HK-2 (cell line): ENCODE measurements at regions not wholly inside any gene's neighbourhood (a gene's known extent, or its start where the extent isn't known, plus 50 kb on each side); places are given as distances from the start of the nearest gene placed in this dataset.

ENCODE experiments used
- DNase-seq: peaks from one replicate; pipeline ENCODE4 v3.0.0-alpha.2; 2018; ENCODE audit not compliant: unreplicated experiment

DNA sequence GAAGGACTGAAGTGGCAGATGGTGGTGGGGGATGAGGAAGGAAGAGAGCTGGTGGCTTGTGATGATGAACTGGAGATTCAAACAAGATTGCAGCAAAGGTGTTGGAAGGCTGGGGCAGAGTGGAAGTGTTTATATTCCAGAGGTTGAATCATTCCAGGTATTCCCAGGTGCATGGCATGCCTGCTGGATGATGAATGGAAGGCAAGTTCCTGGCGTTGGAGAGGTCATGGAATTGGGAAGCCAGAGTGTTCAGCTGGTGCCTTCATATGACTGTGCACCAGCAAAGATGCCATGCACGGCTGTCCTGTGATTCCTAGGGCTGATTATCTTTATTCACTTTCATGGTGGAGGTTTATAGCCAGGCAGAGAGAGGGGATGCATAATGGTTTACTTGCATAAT is 135.8 kb upstream of the PUDP start:
- no peak for DNase-seq

DNA sequence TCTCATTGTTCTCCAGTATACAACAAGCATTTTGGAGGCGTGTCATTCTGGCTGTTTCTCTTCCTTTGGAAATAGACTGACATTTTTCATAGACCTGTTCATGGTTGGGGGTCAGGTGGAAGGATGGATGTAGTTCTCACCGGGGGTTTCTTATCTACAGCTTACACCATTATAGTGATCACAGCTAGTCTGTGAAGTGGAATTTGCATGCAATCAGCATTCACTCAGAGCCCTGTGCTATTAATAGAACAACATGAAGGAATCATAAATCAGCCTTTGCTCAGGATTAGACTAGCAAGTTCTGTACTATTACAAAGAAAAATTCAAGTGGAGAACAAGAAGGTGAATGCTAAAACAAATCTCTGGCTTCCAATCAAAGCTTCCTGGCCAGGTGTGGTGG is 132.6 kb upstream of the PUDP start:
- DNase-seq = no peak

DNA sequence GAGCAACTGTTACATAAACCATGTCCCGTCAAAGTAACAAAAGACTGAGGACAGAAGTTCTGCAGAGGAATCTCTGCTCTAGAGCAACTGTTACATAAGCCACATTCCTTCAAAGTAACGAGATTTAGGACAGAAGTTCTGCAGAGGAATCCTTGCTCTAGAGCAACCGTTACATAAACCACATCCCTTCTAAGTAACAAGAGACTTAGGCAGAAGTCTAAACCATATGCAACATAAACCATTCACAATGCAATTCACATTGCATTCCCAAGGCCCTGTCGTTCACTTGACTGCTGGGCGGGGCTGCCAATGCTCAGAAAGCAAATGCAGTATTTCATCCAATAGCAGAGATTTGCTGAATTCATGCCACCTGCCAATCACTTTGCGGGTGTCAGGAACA is 124.4 kb upstream of the PUDP start:
- no peak for DNase-seq

DNA sequence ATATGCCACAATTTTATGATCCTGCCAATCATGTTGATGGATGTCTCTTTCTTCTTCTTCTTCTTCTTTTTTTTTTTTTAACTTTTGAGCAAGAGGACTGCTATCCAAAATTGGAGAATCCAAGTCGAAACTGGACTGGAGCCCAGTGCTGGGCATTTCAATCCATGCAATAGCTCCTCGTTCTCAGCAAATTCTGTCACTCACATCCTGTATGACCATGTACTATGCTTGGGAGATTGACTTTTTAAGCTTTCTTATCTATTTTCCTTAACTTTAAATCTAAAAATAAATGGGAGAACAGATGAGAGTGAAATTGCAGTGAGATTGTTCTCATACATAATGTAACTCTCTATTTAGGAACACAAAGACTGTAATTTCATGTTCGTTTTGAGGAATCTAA is 123.0 kb upstream of the PUDP start:
- DNase-seq = no peak

DNA sequence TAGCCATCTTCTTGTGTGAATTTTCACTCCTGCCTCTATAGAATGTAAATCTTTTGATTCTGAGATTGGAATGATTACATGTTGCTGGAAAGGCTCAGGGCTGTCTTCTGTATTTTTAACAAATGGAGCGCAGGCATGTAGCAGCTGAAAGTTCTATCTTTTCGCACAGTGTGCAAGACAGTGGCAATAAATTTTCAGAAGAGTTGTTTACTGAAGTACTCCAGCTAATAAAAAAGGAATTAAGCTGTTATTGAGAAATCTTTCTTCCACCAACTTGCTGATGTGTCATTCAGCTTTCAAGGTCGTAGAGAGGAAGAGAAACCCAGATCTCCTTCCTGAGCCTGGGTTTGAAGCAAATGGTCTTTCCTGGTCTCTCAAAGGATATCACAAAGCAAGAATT is 122.0 kb upstream of the PUDP start:
- no peak for DNase-seq

DNA sequence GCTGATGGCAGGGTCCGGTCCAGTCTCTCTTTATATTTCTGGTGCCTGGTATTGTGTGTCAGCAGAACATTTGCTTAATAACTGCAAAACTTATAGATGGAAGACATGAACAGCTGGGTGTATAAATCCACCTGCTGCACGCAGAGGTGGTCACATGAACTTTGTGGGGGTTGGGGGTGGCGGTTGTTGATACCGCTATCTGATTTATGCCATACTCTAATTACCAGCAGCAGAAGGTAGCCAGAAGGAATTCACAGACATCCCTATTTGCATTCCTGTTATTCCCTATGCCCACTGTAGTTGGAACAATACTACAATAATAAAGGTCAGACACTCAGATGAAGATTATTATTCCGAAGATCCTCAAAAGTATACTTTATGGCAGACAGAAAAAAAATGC is 121.6 kb upstream of the PUDP start:
- DNase-seq = no peak

DNA sequence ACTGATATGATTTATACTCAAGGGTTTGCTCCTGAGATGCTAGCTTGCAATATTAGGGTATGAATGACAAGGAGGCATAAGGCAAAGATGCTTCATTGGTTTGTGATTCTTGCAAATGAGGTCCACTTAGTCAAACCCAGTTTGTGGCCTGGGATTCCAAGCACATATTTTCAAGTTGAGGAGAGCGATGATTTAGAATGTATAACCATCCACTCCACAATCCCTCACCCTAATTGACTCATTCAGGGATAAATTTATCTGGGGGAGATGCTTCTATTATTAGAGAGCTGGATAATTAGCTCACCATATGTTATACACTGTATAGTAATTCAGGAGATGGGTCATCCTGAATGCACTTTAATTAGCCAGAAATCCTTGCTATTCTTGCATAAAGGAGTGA is 118.3 kb upstream of the PUDP start:
- DNase-seq = no peak

DNA sequence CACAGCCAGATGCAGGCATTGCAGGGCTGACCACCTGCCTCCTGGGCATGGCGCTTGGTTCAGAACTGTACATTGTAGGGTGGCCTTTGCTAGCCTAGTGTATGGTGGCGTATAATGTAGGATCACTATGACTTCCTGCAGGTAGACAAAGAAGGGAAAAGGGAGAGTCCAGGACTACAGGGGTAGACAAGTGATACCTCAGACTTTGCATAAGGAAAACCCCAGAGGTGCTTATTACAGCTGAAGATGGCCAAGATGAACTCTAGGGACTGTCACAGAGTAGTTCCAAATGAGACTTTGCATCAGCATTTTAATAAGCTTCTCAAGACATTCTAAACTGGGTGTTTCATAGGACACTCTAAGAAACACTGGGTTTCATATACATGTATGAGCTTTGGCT is 116.4 kb upstream of the PUDP start:
- DNase-seq = no peak

DNA sequence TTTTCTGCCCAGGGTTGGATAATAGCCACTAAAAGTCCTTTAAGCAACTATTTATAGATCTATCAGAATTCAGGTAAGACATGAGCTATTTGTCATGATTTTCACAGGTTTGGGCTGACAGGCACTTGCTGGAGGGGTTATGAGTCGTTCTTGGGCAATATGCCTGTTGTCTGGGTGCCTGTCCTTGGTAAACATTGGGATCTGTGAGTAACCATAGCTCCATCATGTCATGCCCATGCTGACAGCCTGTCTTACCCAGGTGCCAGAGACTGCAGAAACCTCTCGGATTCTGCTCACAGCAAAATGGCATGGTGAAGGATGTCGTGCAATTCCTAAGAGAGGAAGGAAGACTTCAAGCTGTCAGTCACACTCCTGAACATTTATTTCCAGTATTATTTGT is 116.0 kb upstream of the PUDP start:
- peak; percentile 2 for DNase-seq

DNA sequence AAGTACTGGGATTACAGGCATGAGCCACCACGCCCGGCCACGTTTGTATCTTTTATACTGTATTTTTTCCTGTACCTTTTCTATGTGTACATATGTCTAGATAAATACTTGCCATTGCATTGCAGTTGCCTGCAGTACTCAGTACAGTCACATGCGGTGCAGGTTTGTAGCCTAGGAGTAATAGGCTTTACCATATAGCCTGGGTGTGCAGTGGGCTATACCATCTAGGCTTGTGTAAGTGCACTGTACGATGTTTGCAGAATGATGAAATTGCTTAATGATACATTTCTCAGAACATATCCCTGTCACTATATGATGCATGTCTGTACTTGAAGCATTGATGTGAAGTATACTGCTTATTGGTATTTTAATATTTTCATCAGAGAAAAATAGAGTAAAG is 115.4 kb upstream of the PUDP start:
- DNase-seq = no peak

DNA sequence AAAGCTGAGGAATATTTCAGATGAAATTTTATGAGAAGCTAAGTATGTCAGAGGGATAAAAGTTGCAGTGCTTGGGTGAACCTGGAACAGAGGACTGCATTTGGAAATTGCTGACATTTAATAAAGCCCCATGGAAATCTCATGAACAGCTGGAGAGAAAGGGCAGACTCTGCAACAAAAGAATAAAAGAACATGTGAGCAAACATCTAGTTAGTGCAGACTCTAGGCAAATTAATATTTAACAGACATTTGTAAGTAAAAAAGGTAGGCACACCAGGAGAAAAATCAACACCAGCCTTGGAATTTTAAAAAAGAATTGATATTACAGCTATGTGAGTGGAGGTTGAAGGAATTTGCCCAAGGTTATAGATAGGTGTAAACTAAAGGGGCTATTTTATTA is 114.6 kb upstream of the PUDP start:
- no peak for DNase-seq

DNA sequence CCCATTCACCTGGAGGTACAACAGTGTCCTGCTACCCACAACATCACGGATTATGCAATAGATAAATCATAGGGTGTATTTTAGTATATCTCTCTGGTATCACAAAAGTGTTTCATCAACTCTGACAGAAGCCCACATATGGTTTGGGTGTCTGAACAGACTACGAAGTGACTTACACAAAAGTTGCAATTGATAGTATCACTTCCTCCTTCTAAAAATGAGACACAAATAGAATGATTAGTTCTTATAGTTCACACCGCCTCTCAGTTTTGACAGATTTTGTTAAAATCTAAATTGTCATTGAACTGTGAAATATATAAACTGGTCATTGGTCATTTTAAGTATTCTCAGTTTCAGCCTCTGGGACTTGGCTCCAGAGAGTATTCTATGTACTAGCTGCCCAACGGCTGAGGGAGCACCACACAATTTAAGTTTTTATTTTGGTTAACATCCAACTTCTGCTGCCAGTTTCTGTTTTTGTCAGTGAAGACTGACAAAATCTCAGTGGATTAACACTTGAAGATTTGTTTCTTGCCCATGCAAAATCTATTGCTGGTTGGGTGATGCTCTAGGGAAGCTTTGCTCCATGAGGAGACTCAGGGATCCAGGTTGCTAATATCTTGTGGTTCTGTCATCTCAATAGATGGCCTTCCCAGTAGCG is 113.8 kb upstream of the PUDP start:
- no peak for DNase-seq

DNA sequence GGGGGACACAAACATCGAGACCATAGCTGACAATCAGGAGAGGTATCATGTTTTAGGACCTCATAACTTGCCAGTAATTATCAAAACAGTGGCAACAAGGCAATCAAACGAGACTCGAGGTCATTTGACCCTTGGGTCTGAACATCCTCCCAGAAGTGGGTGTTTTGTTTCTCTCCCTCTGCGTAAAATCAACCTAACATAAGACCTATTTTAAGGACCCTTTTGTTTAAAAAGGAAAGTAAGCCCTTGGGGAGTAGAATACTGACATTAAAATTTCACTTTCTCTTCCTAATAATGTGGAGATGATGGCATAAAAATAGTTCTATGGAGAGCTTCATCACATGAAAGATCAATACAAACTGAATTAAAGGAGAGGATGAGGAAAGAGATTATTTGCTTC is 106.2 kb upstream of the PUDP start:
- DNase-seq = no peak

DNA sequence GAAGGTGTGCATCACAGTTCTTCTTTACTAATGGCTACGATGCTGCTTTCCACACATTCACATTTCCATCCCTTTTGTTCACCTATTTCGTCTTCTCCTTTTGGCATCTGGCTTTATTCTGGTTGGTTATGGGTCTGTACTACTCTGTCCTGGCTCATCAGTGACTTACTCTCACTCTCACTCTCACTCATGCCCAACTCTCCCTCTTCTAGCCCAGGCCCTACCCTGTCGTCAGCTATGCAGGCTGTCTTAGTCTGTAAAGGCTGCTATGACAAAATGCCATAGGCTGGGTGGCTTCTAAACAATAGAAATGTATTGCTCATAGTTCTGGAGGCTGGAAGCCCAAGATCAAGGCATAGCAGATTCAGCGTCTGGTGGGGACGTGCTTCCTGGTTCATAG is 105.6 kb upstream of the PUDP start:
- no peak for DNase-seq

DNA sequence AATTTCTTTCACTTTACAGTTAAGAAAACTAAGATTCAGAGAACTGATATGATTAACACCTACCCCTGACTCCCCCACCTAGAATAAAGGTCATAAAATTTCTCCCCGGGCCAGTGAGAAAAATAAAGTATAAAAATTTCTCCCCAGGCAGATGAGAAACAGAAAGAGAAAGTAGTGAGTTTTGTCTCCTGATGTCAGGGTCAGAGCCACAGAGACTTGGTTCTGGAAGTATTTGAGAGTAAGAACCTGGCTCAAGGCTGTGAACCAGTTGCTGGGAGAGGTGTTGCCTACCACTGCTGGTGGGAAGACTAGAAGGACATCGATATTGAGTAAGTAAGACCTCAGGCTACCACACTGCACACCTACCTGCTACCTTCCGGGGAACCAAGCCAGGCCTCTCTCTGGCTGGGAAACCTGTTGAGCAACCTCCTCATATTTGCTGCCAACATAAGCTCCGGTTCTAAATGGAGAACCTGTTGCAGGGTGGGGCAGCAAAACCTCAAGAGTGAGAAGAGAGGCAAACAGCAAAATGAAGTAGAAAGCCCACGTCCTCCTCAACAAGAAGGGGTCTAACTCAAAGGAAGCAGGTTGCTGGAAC is 104.2 kb upstream of the PUDP start:
- no peak for DNase-seq

DNA sequence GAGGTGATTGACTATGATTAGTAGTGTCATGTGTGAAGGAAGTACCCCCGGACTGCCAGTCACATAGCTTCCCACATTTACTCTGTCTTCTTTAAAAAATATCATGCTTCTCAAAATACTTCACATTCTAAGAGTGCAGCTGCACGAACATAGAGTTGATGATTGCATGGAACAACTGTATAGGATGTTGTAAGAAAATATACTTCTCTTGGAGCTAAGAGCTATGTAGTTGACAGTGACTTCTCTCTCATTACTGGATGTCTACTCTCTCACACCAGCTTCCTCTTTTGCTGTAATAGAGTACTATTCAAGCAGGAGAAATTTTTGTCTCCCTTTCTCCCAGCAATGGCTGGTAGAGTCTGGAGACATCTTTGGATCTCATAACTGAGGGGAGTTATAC is 99.4 kb upstream of the PUDP start:
- no peak for DNase-seq

DNA sequence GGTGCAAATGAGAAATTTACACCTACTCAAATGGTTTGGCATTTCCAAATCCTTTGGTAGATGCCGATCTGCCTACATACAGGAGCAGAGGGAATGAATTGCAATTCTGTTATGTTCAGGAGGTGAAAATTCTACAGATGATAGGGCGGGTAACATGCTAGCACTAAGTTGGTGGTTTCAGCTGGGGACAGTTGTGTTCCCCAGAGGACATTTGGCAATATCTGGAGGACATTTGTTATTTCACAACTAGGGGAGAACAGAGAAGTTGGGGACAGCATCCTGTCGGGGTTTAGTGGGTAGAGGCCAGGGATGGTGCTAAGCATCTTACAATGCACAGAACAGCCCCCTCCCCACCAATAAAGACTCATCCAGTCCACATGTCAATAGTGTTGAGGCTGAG is 96.5 kb upstream of the PUDP start:
- DNase-seq = no peak

DNA sequence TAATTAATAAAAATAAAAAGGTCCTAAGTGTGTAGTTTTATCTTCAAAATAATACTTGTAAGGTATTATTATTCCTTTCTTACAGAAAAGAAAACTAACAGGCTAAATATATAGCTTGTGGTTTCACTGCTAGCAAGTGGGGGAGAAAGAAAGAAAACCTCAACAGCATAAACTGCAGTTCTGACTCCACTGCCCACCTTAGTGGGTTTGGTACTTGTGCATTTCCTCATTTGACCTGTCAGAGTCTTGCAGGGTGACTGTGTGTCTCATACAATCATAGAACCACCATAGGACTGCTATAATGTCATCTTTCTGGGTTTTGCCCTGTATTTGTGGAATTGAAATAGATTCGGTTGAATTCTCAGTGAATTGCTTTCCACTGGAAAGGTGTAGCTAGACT is 94.7 kb upstream of the PUDP start:
- no peak for DNase-seq

DNA sequence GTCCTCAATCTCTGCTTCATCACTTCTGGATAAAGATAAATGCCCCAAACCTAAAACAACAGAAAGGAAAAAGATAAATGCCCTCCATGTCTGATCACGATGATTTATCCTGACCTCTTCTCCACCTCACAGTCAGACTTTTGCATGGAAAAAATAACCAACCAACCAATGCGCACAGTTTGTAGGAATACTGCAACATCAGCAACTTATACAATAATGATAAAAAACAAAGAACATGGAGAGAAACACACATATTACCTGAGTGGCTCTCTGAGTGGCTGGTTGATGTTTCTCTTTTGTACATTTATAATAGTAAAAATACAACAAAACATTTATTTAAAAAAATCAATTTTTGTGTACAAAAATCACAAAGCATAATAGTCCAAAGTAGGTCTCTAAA is 93.0 kb upstream of the PUDP start:
- DNase-seq = no peak

DNA sequence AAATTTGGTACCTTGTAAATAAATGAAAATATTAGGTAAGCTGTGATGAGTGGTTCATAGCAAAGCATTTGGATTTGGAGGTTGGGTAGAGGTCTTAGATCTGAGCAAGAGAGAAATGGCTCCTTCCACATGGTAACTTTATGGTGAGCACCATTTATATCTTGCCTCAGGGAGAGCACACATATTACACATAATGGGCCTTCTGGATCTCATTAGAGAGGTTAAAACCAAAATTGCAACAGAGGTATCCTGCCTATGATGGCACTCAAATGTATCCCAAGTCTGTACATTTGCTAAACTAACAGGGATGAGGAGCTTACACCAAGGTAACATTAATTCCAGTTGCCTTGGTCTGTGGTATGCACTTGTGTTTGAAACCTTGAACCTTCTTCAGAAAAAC is 87.1 kb upstream of the PUDP start:
- DNase-seq = no peak

DNA sequence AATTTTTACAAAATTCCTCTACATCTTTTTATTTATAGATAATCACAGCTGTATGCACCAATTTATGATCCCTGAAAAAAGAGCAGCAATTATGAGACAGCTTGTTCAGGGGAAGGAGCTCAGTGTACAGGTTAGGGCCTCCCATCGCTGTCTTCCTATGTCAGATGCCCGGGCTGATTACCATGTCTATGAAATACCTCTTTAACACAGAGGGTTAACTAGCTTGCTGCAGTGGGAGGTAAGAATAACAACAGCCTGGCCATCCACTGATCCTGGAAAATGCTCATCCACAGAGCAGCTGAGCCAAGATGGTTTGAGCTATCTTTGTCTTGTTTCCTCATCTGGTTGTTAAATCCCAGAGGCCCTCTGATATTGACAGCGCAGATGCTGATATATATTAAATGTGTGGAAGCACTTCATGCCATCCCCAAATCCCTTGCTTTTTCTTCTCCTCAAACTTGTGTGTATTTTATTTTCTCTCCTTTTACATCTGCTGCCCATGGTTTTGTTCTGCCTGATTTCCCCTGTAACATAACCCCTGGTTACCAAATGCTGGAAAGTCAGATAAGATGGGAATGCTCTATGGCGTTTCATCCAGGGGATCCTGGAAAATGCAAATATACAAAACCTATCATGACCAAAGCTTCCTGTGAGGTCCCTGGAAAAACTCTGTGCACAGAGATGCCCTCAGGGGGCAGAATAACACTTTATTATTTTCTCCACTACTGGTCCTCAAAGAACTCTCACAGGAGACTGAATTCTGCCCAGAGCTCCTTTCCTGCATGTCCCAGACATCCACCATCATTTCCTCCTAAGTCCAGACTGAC is 85.8 kb upstream of the PUDP start:
- no peak for DNase-seq

DNA sequence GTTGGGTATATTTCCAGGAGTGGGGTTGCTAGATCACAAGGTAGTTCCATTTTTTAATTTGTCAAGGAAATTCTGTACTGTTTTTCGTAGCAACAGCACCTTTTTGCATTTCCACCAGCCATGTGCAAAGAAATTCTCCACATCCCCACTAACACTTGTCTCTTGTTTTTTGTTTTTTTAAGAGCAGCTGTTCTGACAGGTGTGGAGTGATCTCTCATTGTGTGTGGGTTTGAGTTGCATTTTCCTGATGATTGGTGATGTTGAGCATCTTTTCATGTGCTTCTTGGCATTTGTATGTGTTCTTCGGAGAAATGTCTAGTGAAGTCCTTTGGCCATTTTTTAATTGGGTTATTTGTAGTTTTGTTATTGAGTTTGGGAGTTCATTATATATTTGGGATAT is 80.3 kb upstream of the PUDP start:
- no peak for DNase-seq

DNA sequence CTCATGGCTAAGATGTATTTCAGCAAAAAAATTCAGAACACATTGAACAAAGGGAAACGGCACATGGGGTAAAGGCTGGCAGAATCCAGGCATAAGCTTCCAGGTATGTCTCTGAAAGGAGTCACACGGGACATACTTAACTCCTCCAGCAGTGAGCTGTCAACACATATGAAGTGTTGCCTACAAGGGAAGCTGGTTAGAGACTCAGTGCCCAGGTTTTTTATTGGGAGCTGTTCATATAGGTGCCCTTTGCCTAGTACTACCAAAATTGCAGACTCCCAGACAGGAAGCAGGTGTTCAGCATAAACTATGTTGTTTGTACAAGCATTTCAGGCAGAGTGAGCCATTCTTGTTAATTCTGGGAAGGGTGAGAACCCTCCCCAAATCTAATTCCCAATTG is 77.4 kb upstream of the PUDP start:
- DNase-seq = no peak
